NOMO-1 treated with dmso at 0.1 percent for 144 hours (cell line): ENCODE measurements at regions not wholly inside any gene's neighbourhood (a gene's known extent, or its start where the extent isn't known, plus 50 kb on each side); places are given as distances from the start of the nearest gene placed in this dataset.

ENCODE experiments used
- DNase-seq: peaks from one replicate; lab custom pipeline; 2025; ENCODE audit not compliant: unreplicated experiment; lab: John Stamatoyannopoulos, UW

GRCh38 chr6:134379076-134379475 lies 61.2 kb upstream of the SGK1 start:
- DNase-seq: no peak

- no peak for DNase-seq
Observed at GRCh38 chr6:134378426-134378825, 60.5 kb upstream of the SGK1 start.

- DNase-seq: no peak
Observed at GRCh38 chr6:134376785-134377184, 58.9 kb upstream of the SGK1 start.

- peak; percentile 59 for DNase-seq
Observed at GRCh38 chr6:134375220-134375580, 57.3 kb upstream of the SGK1 start.

- no peak for DNase-seq
Observed at GRCh38 chr6:134374491-134375219, 56.7 kb upstream of the SGK1 start.

GRCh38 chr6:134373993-134374392 lies 56.1 kb upstream of the SGK1 start:
- no peak for DNase-seq

GRCh38 chr6:134373282-134373922 lies 55.5 kb upstream of the SGK1 start:
- peak; percentile 91 for DNase-seq

GRCh38 chr6:134372603-134373281 lies 54.8 kb upstream of the SGK1 start:
- DNase-seq: no peak

GRCh38 chr6:134368670-134369069 lies 50.8 kb upstream of the SGK1 start:
- DNase-seq: no peak
